Tibial artery (tissue), 4 donors: ENCODE measurements at regions not wholly inside any gene's neighbourhood (a gene's known extent, or its start where the extent isn't known, plus 50 kb on each side); places are given as distances from the start of the nearest gene placed in this dataset.

ENCODE experiments used
- DNase-seq, 2 donors: peaks; one replicate each; pipeline ENCODE4 v3.0.0-alpha.2; 2019
- H3K27ac ChIP-seq, 2 donors: fragments of 200-600 bp; sonication (generic) in 1 of 2; 1 replicate in 1 of 2; 2 replicates in 1 of 2; pipeline ENCODE4 v1.5.1; 2018 to 2019; ENCODE audit warnings: mild to moderate bottlenecking in 1 of 2
- H3K27me3 ChIP-seq, 2 donors: fragments of 200-600 bp; sonication (generic) in 1 of 2; one replicate each; pipeline versions ENCODE4 v1.5.1 to v1.6.0; 2016 to 2019
- H3K36me3 ChIP-seq, 3 donors: fragments of 200-600 bp; sonication (generic) in 2 of 3; one replicate each; pipeline ENCODE4 v1.5.1; 2016 to 2019; ENCODE audit warnings: mild to moderate bottlenecking in 2 of 3
- H3K4me1 ChIP-seq, 4 donors: fragments of 200-600 bp; sonication (generic) in 2 of 4; 1 replicate in 3 of 4; 2 replicates in 1 of 4; pipeline ENCODE4 v1.5.1; 2016 to 2019
- H3K4me3 ChIP-seq, 2 donors: fragments of 200-600 bp; sonication (generic) in 1 of 2; 1 replicate in 1 of 2; 2 replicates in 1 of 2; pipeline ENCODE4 v1.5.1; 2018 to 2019; ENCODE audit warnings: mild to moderate bottlenecking in 2 of 2
- H3K9me3 ChIP-seq, 3 donors: fragments of 200-600 bp; sonication (generic) in 1 of 3; one replicate each; pipeline ENCODE4 v1.5.1; 2016 to 2019
- CTCF ChIP-seq, 2 experiments: fragments of 200-600 bp in 1 of 2; fragments of 450-650 bp in 1 of 2; IDR thresholded peaks; one replicate each; pipeline ENCODE4 v1.5.1; 2017 to 2019; ENCODE audit warnings: antibody characterized with exemption in 2 of 2, mild to moderate bottlenecking in 1 of 2, moderate library complexity in 1 of 2
- intact Hi-C: fragments of 100-400 bp; cut with DNase I; formaldehyde crosslinking; loops from one replicate; pipeline ENCODE4 v1.15.0; 2023; ENCODE audit warnings: low total_unique reads

GRCh38 chr5:116912221-116912620, 337.6 kb upstream of the SEMA6A start:
- no peak for TF ChIP-seq CTCF (IDR thresholded peaks at IDR 0.05)
- DNase-seq: no peak

DNA sequence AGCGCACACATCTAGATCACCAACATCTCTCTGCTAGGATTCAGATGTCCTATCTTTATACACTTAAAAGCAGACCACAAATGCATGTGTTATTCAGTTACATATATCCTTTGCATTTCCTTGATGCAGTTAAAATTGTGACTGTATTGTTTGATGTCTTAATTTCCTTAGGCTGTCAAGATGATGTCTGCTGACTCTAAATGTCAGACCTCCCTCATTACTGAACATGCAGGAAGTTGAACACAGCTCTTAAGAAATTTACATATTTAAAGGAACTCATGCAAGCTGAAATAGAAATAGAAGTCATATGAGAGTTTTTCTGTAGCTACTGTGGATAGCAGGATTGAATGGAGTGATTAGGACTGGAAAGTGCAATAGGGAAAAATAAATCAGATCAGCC, 336.5 kb upstream of the SEMA6A start:
- H3K27me3 ChIP-seq: no peaks in the 10 kb centered on the region
- no peak overlapping the region for H3K4me3 ChIP-seq
- no peak overlapping the region for H3K27ac ChIP-seq
- no peaks in the 10 kb centered on the region for H3K9me3 ChIP-seq
- no peaks in the 10 kb centered on the region for H3K36me3 ChIP-seq
- DNase-seq: no peak
- intact Hi-C loops: no loop called here
- no peak for TF ChIP-seq CTCF (IDR thresholded peaks at IDR 0.05)
- no peaks in the 10 kb centered on the region for H3K4me1 ChIP-seq

More at GRCh38 chr5:116912221-116912620, 337.6 kb upstream of the SEMA6A start:
- intact Hi-C loops: no loop called here
- no peak overlapping the region for H3K4me3 ChIP-seq
- no peaks in the 10 kb centered on the region for H3K4me1 ChIP-seq
- no peak overlapping the region for H3K27ac ChIP-seq
- no peaks in the 10 kb centered on the region for H3K9me3 ChIP-seq
- no peaks in the 10 kb centered on the region for H3K27me3 ChIP-seq
- H3K36me3 ChIP-seq: no peaks in the 10 kb centered on the region

- no peak overlapping the region for H3K4me3 ChIP-seq
These were observed 333.9 kb upstream of the SEMA6A start for GRCh38 chr5:116908537-116908936.

DNA sequence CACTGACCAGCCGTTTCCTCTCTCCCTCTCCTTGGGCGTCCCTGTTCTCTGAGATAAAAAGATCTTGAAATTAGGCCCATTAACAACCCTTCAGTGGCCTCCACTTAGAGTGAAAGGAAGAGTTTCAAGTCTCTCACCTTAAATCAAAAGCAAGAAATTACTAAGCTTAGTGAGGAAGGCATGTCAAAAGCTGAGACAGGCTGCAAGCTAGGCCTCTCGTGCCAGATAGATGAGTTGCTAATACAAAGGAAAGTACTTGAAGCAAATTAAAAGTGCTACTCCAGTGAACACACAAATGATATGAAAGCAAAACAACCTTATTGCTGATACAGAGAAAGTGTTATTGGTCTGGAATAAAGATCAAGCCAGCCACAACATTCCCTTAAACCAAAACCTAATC, 331.3 kb upstream of the SEMA6A start:
- Histone ChIP-seq H3K27ac (no peak overlapping the region), H3K36me3 (no peaks in the 10 kb centered on the region), H3K27me3 (no peaks in the 10 kb centered on the region), H3K4me3 (no peak overlapping the region), H3K4me1 (no peaks in the 10 kb centered on the region), H3K9me3 (no peaks in the 10 kb centered on the region)
- intact Hi-C loops: no loop called here
- DNase-seq: no peak
- TF ChIP-seq CTCF (IDR thresholded peaks at IDR 0.05): no peak

More at GRCh38 chr5:116908537-116908936, 333.9 kb upstream of the SEMA6A start:
- no peaks in the 10 kb centered on the region for H3K27me3 ChIP-seq
- H3K27ac ChIP-seq: no peak overlapping the region
- no peaks in the 10 kb centered on the region for H3K36me3 ChIP-seq
- no peaks in the 10 kb centered on the region for H3K4me1 ChIP-seq
- H3K9me3 ChIP-seq: no peaks in the 10 kb centered on the region
- no peak for DNase-seq
- no peak for TF ChIP-seq CTCF (IDR thresholded peaks at IDR 0.05)
- intact Hi-C loops: no loop called here

- intact Hi-C loops: no loop called here
- no peaks in the 10 kb centered on the region for H3K9me3 ChIP-seq
- H3K36me3 ChIP-seq: no peaks in the 10 kb centered on the region
- H3K4me1 ChIP-seq: no peaks in the 10 kb centered on the region
- no peak overlapping the region for H3K27ac ChIP-seq
- no peaks in the 10 kb centered on the region for H3K27me3 ChIP-seq
- no peak overlapping the region for H3K4me3 ChIP-seq
- no peak for DNase-seq
- TF ChIP-seq CTCF (IDR thresholded peaks at IDR 0.05): no peak
These were observed 326.2 kb upstream of the SEMA6A start for GRCh38 chr5:116900793-116901192.

DNA sequence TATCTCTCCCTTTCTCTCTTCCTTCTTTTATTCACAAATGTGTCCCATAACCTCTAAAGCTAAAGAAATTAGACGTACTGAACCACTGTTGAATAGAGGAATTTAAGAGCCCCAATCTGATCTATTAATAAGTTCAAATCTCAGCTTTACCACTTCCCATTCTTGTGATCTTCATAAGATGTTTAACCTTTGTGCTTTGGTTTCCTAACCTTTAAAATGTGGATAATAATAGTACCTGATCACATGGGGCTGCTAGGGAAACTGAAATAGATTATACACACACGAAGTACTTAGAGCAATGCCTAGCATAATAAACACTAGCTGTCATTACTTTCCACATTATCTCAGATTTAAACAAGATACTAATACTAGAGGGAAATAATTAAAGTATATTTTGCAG, 324.3 kb upstream of the SEMA6A start:
- H3K4me1 ChIP-seq: no peaks in the 10 kb centered on the region
- DNase-seq: no peak
- intact Hi-C loops: no loop called here

More for the DNA sequence above, 324.3 kb upstream of the SEMA6A start:
- H3K27me3 ChIP-seq: no peaks in the 10 kb centered on the region
- H3K4me3 ChIP-seq: no peak overlapping the region
- no peak overlapping the region for H3K27ac ChIP-seq
- TF ChIP-seq CTCF (IDR thresholded peaks at IDR 0.05): no peak
- no peaks in the 10 kb centered on the region for H3K9me3 ChIP-seq
- no peaks in the 10 kb centered on the region for H3K36me3 ChIP-seq
